CD4-positive, alpha-beta T cell (primary cell): ENCODE measurements at regions not wholly inside any gene's neighbourhood (a gene's known extent, or its start where the extent isn't known, plus 50 kb on each side); places are given as distances from the start of the nearest gene placed in this dataset.

Source experiments
- ATAC-seq: fragments of 200-7000 bp; cut with Tn5 transposase; one replicate; pipeline ENCODE4 v1.10.0; 2022; ENCODE audit warnings: mild to moderate bottlenecking; ENCODE audit not compliant: poor library complexity
- CTCF ChIA-PET: fragments of 350-600 bp; sonication (Branson Sonifier 250); formaldehyde crosslinking; loops from one replicate; lab custom pipeline; 2021; ENCODE audit warnings: antibody characterized with exemption, inconsistent platforms; lab: Charles Lee
- POLR2A ChIA-PET: fragments of 350-600 bp; sonication (Branson Sonifier 250); formaldehyde crosslinking; loops from one replicate; lab custom pipeline; 2021; ENCODE audit warnings: antibody characterized with exemption, inconsistent platforms; lab: Charles Lee
- DNase-seq, 14 experiments: peaks; one replicate each; pipeline ENCODE4 v3.0.0-alpha.2; 2013 to 2020; ENCODE audit warnings: mixed read lengths in 2 of 14
- H3K27ac ChIP-seq, 2 donors: one replicate each; pipeline versions ENCODE4 v1.5.1 to v1.7.0; 2013; ENCODE audit warnings: low read length in 2 of 2, low read depth in 1 of 2, mild to moderate bottlenecking in 1 of 2
- H3K27me3 ChIP-seq, 2 experiments: 1 replicate in 1 of 2; 2 replicates in 1 of 2; pipeline versions ENCODE4 v1.6.1 to v1.7.0; 2013; ENCODE audit warnings: low read length in 2 of 2, control low read depth in 1 of 2, mild to moderate bottlenecking in 1 of 2, moderate library complexity in 1 of 2; ENCODE audit not compliant: insufficient read depth in 2 of 2, control insufficient read depth in 1 of 2
- H3K36me3 ChIP-seq: one replicate; pipeline ENCODE4 v1.6.1; 2013; ENCODE audit warnings: low read length, control low read depth; ENCODE audit not compliant: insufficient read depth
- H3K4me1 ChIP-seq: one replicate; pipeline ENCODE4 v1.6.1; 2013; ENCODE audit warnings: low read length, control low read depth; ENCODE audit not compliant: insufficient read depth
- H3K4me3 ChIP-seq: one replicate; pipeline ENCODE4 v1.5.1; 2013; ENCODE audit warnings: mild to moderate bottlenecking, low read length, moderate library complexity
- H3K9me3 ChIP-seq, 2 experiments: 1 replicate in 1 of 2; 2 replicates in 1 of 2; pipeline versions ENCODE4 v1.6.1 to v1.7.0; 2013; ENCODE audit warnings: low read length in 2 of 2, mild to moderate bottlenecking in 2 of 2, control low read depth in 1 of 2, moderate library complexity in 1 of 2; ENCODE audit not compliant: control insufficient read depth in 1 of 2, insufficient read depth in 1 of 2
- H3K27ac Mint-ChIP-seq: one replicate; pipeline ENCODE4 v1.8.0; 2020; ENCODE audit warnings: mixed read lengths
- H3K27me3 Mint-ChIP-seq: one replicate; pipeline ENCODE4 v1.8.0; 2021; ENCODE audit warnings: mixed read lengths
- H3K36me3 Mint-ChIP-seq: one replicate; pipeline ENCODE4 v1.8.0; 2021; ENCODE audit warnings: low read depth, mixed read lengths
- H3K4me1 Mint-ChIP-seq: one replicate; pipeline ENCODE4 v1.8.0; 2021; ENCODE audit warnings: low read depth, mixed read lengths
- H3K4me3 Mint-ChIP-seq: one replicate; pipeline ENCODE4 v1.8.0; 2020; ENCODE audit warnings: mild to moderate bottlenecking, mixed read lengths
- H3K9me3 Mint-ChIP-seq: one replicate; pipeline ENCODE4 v1.8.0; 2020; ENCODE audit warnings: mixed read lengths
- CTCF ChIP-seq: fragments of 200-600 bp; IDR thresholded peaks from one replicate; pipeline ENCODE4 v1.8.0; 2022; ENCODE audit warnings: antibody characterized with exemption, mild to moderate bottlenecking
- intact Hi-C, 2 experiments: fragments of 100-400 bp; cut with DNase I in 1 of 2; cut with micrococcal nuclease in 1 of 2; formaldehyde crosslinking; loops; one replicate each; pipeline versions ENCODE4 v1.15.1 to v1.9.0; 2023 to 2025; cut with DNase I, micrococcal nuclease

- Histone ChIP-seq H3K27me3 (peaks cover 0 to 2% of the 10 kb centered on the region in 2 experiments), H3K27ac (no peak overlapping the region), H3K9me3 (no peaks in the 10 kb centered on the region), H3K4me1 (no peaks in the 10 kb centered on the region), H3K4me3 (no peak overlapping the region), H3K36me3 (no peaks in the 10 kb centered on the region)
- Mint-ChIP-seq H3K27ac (no peak overlapping the region), H3K9me3 (no peaks in the 10 kb centered on the region), H3K36me3 (no peaks in the 10 kb centered on the region), H3K4me3 (no peak overlapping the region), H3K4me1 (no peaks in the 10 kb centered on the region), H3K27me3 (peaks cover 4% of the 10 kb centered on the region)
- ATAC-seq, result no peak
- ChIA-PET CTCF (no interaction called here), POLR2A (no interaction called here)
- no peak for TF ChIP-seq CTCF
- intact Hi-C loops, result loop anchor here (10.0 kb wide), 2 partner anchors 208 to 708 kb away; no protein-coding TSS in a partner anchor
- DNase-seq, result no peak
Measured at GRCh38 chr21:35406635-35407034, 357.5 kb upstream of the RUNX1 start.

- Mint-ChIP-seq H3K9me3 (no peaks in the 10 kb centered on the region), H3K27me3 (no peaks in the 10 kb centered on the region), H3K4me1 (no peaks in the 10 kb centered on the region), H3K4me3 (no peak overlapping the region), H3K36me3 (no peaks in the 10 kb centered on the region), H3K27ac (no peak overlapping the region)
- DNase-seq (no peak), ATAC-seq (no peak)
- ChIA-PET CTCF (no interaction called here), POLR2A (no interaction called here)
- TF ChIP-seq CTCF, result no peak
- Histone ChIP-seq H3K4me3 (no peak overlapping the region), H3K4me1 (no peaks in the 10 kb centered on the region), H3K27ac (no peak overlapping the region), H3K9me3 (no peaks in the 10 kb centered on the region), H3K27me3 (peaks cover 0 to 2% of the 10 kb centered on the region in 2 experiments), H3K36me3 (no peaks in the 10 kb centered on the region)
- intact Hi-C loops, result loop anchor here (10.0 kb wide), 2 partner anchors 209 to 709 kb away; no protein-coding TSS in a partner anchor
Measured at GRCh38 chr21:35405981-35406380, 356.9 kb upstream of the RUNX1 start.

- H3K36me3 Mint-ChIP-seq, result no peaks in the 10 kb centered on the region
- intact Hi-C loops, result loop anchor here (5.0 to 10.0 kb wide), 4 partner anchors 211 to 711 kb away; no protein-coding TSS in a partner anchor
- Histone ChIP-seq H3K36me3 (no peaks in the 10 kb centered on the region), H3K27me3 (peaks cover 0 to 2% of the 10 kb centered on the region in 2 experiments), H3K9me3 (no peaks in the 10 kb centered on the region), H3K4me1 (peaks cover 3% of the 10 kb centered on the region), H3K27ac (no peak overlapping the region), H3K4me3 (no peak overlapping the region)
- peaks cover 6% of the 10 kb centered on the region for H3K4me1 Mint-ChIP-seq
- TF ChIP-seq CTCF, result no peak
- no peaks in the 10 kb centered on the region for H3K9me3 Mint-ChIP-seq
- ATAC-seq, result no peak
- no peak overlapping the region for H3K27ac Mint-ChIP-seq
- DNase-seq, result no peak
- H3K4me3 Mint-ChIP-seq, result no peak overlapping the region
- H3K27me3 Mint-ChIP-seq, result no peaks in the 10 kb centered on the region
- ChIA-PET POLR2A (no interaction called here), CTCF (no interaction called here)
Measured at GRCh38 chr21:35404247-35404646, 355.1 kb upstream of the RUNX1 start.
